ENCODE measurements at regions not wholly inside any gene's neighbourhood (a gene's known extent, or its start where the extent isn't known, plus 50 kb on each side); places are given as distances from the start of the nearest gene placed in this dataset.

GRCh38 chr15:98547741-98548138 is 100.6 kb upstream of the IGF1R start:
- no TSS peak for BruUV-seq (replicated peaks)
- no peak for FAIRE-seq
- Histone ChIP-seq H3K27ac (ENCODE audit: insufficient read depth, low read depth, low read length) (no peak overlapping the region), H3K36me3 (ENCODE audit: control insufficient read depth in 2 of 2, extremely low read depth in 1 of 2, insufficient read depth in 2 of 2, low read length in 2 of 2) (no peaks in the 10 kb centered on the region), H3K4me2 (ENCODE audit: insufficient read depth, low read length) (peak overlapping the region; percentile 79), H3K9me1 (replicated peaks; ENCODE audit: control insufficient read depth, extremely low read depth, insufficient read depth, low read length) (no peaks in the 10 kb centered on the region), H3K27me3 (ENCODE audit: control insufficient read depth in 2 of 2, insufficient read depth in 2 of 2, low read length in 2 of 2) (peaks cover 3 to 13% of the 10 kb centered on the region in 2 experiments), H4K20me1 (replicated peaks; ENCODE audit: control insufficient read depth, extremely low read depth, insufficient read depth, low read length) (no peaks in the 10 kb centered on the region), H3K9ac (replicated peaks; ENCODE audit: extremely low read depth, insufficient read depth, low read length) (no peak overlapping the region), H3K4me1 (ENCODE audit: control insufficient read depth, extremely low read depth, insufficient read depth, low read length) (peaks cover 12% of the 10 kb centered on the region), H2AFZ (ENCODE audit: low read depth, low read length) (peak overlapping the region; percentile 67), H3K4me3 (replicated peaks in 1 of 3; ENCODE audit: insufficient read depth in 1 of 3, low read depth in 1 of 3, low read length in 3 of 3) (peak overlapping the region in 2 of 3 experiments; percentile 34 to 51), H3K79me2 (ENCODE audit: control insufficient read depth, insufficient read depth, low read length) (no peaks in the 10 kb centered on the region), H3K9me3 (replicated peaks; ENCODE audit: control insufficient read depth, insufficient read depth, low read length) (no peaks in the 10 kb centered on the region)
- TF ChIP-seq POLR2AphosphoS5 (IDR thresholded peaks at IDR 0.05; ENCODE audit: insufficient read depth, low read depth, low read length), result no peak
- TF ChIP-seq GATA2 (IDR thresholded peaks at IDR 0.05; ENCODE audit: insufficient read depth, insufficient read length, low read depth, low read length), result no peak
- dilution Hi-C loops (cut with MboI; ENCODE audit: extremely low pct_ligation_motif_present, low sequenced_read_pairs) (no loop called here), intact Hi-C loops (cut with micrococcal nuclease) (loop anchor here (1.0 kb wide), 1 partner anchor 101 kb away; the partner anchor contains the start of gene IGF1R)
- POLR2A ChIA-PET, result no interaction called here
- CTCF ChIA-PET, result interaction anchor here (0.8 to 2.0 kb wide), 3 partner anchors 99 to 529 kb away, joined by 3 to 5 read pairs (median 4); no protein-coding TSS in a partner anchor
- no peak for DNase-seq (ENCODE audit: low read depth, low spot score)

- H3K27me3 ChIP-seq (ENCODE audit: control insufficient read depth in 2 of 2, insufficient read depth in 2 of 2, low read length in 2 of 2), result peaks cover 3 to 13% of the 10 kb centered on the region in 2 experiments
- intact Hi-C loops (cut with micrococcal nuclease), result loop anchor here (1.0 kb wide), 1 partner anchor 100 kb away; the partner anchor contains the start of gene IGF1R
- peak; percentile 90 for FAIRE-seq
- dilution Hi-C loops (cut with MboI; ENCODE audit: extremely low pct_ligation_motif_present, low sequenced_read_pairs), result no loop called here
- H3K9ac ChIP-seq (replicated peaks; ENCODE audit: extremely low read depth, insufficient read depth, low read length), result peak overlapping the region; percentile 29
- peak overlapping the region; percentile 79 for H3K4me2 ChIP-seq (ENCODE audit: insufficient read depth, low read length)
- H4K20me1 ChIP-seq (replicated peaks; ENCODE audit: control insufficient read depth, extremely low read depth, insufficient read depth, low read length), result no peaks in the 10 kb centered on the region
- TF ChIP-seq GATA2 (IDR thresholded peaks at IDR 0.05; ENCODE audit: insufficient read depth, insufficient read length, low read depth, low read length) (no peak), MAX (IDR thresholded peaks at IDR 0.05; ENCODE audit: insufficient read depth, insufficient read length) (peak; percentile 76), FOS (IDR thresholded peaks at IDR 0.05; ENCODE audit: borderline replicate concordance, insufficient read depth, low read length) (peak; percentile 19), MYC (IDR thresholded peaks at IDR 0.05; ENCODE audit: low read depth, low read length) (no peak), EZH2 (IDR thresholded peaks at IDR 0.05; ENCODE audit: borderline replicate concordance, low read depth, low read length, severe bottlenecking) (peak; percentile 24)
- H3K27ac ChIP-seq (ENCODE audit: insufficient read depth, low read depth, low read length), result no peak overlapping the region
- BruUV-seq (replicated peaks), result no TSS peak
- ChIA-PET CTCF (interaction anchor here (1.0 to 2.0 kb wide), 2 partner anchors 99 to 303 kb away, joined by 4 to 5 read pairs; no protein-coding TSS in a partner anchor), POLR2A (no interaction called here)
- H3K79me2 ChIP-seq (ENCODE audit: control insufficient read depth, insufficient read depth, low read length), result no peaks in the 10 kb centered on the region
- H3K4me3 ChIP-seq (replicated peaks in 1 of 3; ENCODE audit: insufficient read depth in 1 of 3, low read depth in 1 of 3, low read length in 3 of 3), result peak overlapping the region; percentile 7 to 51 (median 34)
- DNase-seq (ENCODE audit: low read depth, low spot score), result peak; percentile 53
- H2AFZ ChIP-seq (ENCODE audit: low read depth, low read length), result peak overlapping the region; percentile 67
- no peaks in the 10 kb centered on the region for H3K9me1 ChIP-seq (replicated peaks; ENCODE audit: control insufficient read depth, extremely low read depth, insufficient read depth, low read length)
- H3K4me1 ChIP-seq (ENCODE audit: control insufficient read depth, extremely low read depth, insufficient read depth, low read length), result peaks cover 12% of the 10 kb centered on the region
- H3K9me3 ChIP-seq (replicated peaks; ENCODE audit: control insufficient read depth, insufficient read depth, low read length), result no peaks in the 10 kb centered on the region
- H3K36me3 ChIP-seq (ENCODE audit: control insufficient read depth in 2 of 2, extremely low read depth in 1 of 2, insufficient read depth in 2 of 2, low read length in 2 of 2), result no peaks in the 10 kb centered on the region
Observed at GRCh38 chr15:98548139-98548971, 100.0 kb upstream of the IGF1R start.
